CD4-positive, alpha-beta memory T cell (primary cell): ENCODE measurements at regions not wholly inside any gene's neighbourhood (a gene's known extent, or its start where the extent isn't known, plus 50 kb on each side); places are given as distances from the start of the nearest gene placed in this dataset.

Experiments used
- CTCF ChIA-PET: fragments of 350-600 bp; sonication (Branson Sonifier 250); formaldehyde crosslinking; loops from one replicate; lab custom pipeline; 2021; ENCODE audit warnings: inconsistent platforms; ENCODE audit not compliant: partially characterized antibody; lab: Charles Lee
- POLR2A ChIA-PET: fragments of 350-600 bp; sonication (Branson Sonifier 250); formaldehyde crosslinking; loops from one replicate; lab custom pipeline; 2021; ENCODE audit not compliant: partially characterized antibody; lab: Charles Lee
- DNase-seq, 5 donors: peaks; one replicate each; pipeline versions ENCODE4 v3.0.0 to v3.0.0-alpha.2; 2020 to 2022; ENCODE audit warnings: mixed read lengths in 1 of 5
- H3K27ac ChIP-seq: one replicate; pipeline ENCODE4 v1.7.0; 2013; ENCODE audit warnings: low read depth, low read length
- H3K27me3 ChIP-seq: 2 replicates; pipeline ENCODE4 v1.7.0; 2013; ENCODE audit warnings: mild to moderate bottlenecking, low read length, moderate library complexity; ENCODE audit not compliant: insufficient read depth
- H3K36me3 ChIP-seq: 2 replicates; pipeline ENCODE4 v1.7.0; 2013; ENCODE audit warnings: mild to moderate bottlenecking, low read length, moderate library complexity; ENCODE audit not compliant: insufficient read depth
- H3K4me1 ChIP-seq: 2 replicates; pipeline ENCODE4 v1.7.0; 2013; ENCODE audit warnings: mild to moderate bottlenecking, low read length, moderate library complexity; ENCODE audit not compliant: insufficient read depth
- H3K4me3 ChIP-seq, 2 donors: one replicate each; pipeline ENCODE4 v1.7.0; 2013; ENCODE audit warnings: low read length in 2 of 2, mild to moderate bottlenecking in 1 of 2
- H3K9me3 ChIP-seq, 2 donors: one replicate each; pipeline ENCODE4 v1.7.0; 2013; ENCODE audit warnings: low read length in 2 of 2, control low read depth in 1 of 2; ENCODE audit not compliant: control insufficient read depth in 1 of 2
- H3K27ac Mint-ChIP-seq, 7 donors: one replicate each; pipeline ENCODE4 v1.8.0; 2020 to 2021; ENCODE audit warnings: mixed read lengths in 7 of 7, mild to moderate bottlenecking in 6 of 7, inconsistent platforms in 3 of 7, moderate library complexity in 3 of 7
- H3K27me3 Mint-ChIP-seq, 2 donors: one replicate each; pipeline ENCODE4 v1.8.0; 2020 to 2021; ENCODE audit warnings: mixed read lengths in 2 of 2
- H3K36me3 Mint-ChIP-seq, 2 donors: one replicate each; pipeline ENCODE4 v1.8.0; 2020 to 2021; ENCODE audit warnings: mixed read lengths in 2 of 2, inconsistent platforms in 1 of 2, mild to moderate bottlenecking in 1 of 2
- H3K4me1 Mint-ChIP-seq, 4 donors: one replicate each; pipeline ENCODE4 v1.8.0; 2020 to 2021; ENCODE audit warnings: mixed read lengths in 4 of 4, mild to moderate bottlenecking in 1 of 4
- H3K4me3 Mint-ChIP-seq, 8 donors: one replicate each; pipeline ENCODE4 v1.8.0; 2020 to 2021; ENCODE audit warnings: mixed read lengths in 8 of 8, mild to moderate bottlenecking in 7 of 8, moderate library complexity in 6 of 8, inconsistent platforms in 3 of 8
- H3K9me3 Mint-ChIP-seq, 8 donors: one replicate each; pipeline ENCODE4 v1.8.0; 2020 to 2021; ENCODE audit warnings: mixed read lengths in 8 of 8, mild to moderate bottlenecking in 5 of 8, inconsistent platforms in 3 of 8, moderate library complexity in 1 of 8
- intact Hi-C: fragments of 100-400 bp; cut with micrococcal nuclease; formaldehyde crosslinking; loops from one replicate; pipeline ENCODE4 v1.15.1; 2023

DNA sequence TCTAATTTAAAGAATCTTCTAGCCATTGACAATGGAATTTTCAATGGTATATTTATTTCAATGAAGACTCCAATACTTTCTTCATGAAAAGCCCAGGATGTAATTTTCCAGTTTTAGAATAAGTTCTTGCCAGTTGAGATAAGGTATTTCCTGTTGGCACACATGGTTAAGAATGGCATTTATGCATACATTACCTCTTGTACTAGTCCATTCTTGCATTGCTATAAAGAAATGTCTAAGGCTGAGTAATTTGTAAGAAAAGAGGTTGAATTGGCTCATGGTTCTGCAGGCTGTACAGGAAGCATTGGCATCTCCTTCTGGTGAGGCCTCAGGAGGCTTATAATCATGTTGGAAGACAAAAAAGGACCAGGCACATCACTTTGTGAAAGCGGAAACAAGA, 1179.6 kb downstream of the AMY1C start:
- Histone ChIP-seq H3K27ac (no peak overlapping the region), H3K36me3 (no peaks in the 10 kb centered on the region), H3K27me3 (no peaks in the 10 kb centered on the region), H3K4me1 (no peaks in the 10 kb centered on the region), H3K9me3 (peaks cover 0 to 4% of the 10 kb centered on the region in 2 donors), H3K4me3 (no peak overlapping the region)
- no peak for DNase-seq
- intact Hi-C loops: no loop called here
- Mint-ChIP-seq H3K4me3 (no peak overlapping the region), H3K9me3 (peaks cover 3 to 26% (median 15%) of the 10 kb centered on the region in 8 donors), H3K4me1 (no peaks in the 10 kb centered on the region), H3K27me3 (no peaks in the 10 kb centered on the region), H3K27ac (no peak overlapping the region), H3K36me3 (no peaks in the 10 kb centered on the region)
- CTCF ChIA-PET: no interaction called here
- POLR2A ChIA-PET: no interaction called here

DNA sequence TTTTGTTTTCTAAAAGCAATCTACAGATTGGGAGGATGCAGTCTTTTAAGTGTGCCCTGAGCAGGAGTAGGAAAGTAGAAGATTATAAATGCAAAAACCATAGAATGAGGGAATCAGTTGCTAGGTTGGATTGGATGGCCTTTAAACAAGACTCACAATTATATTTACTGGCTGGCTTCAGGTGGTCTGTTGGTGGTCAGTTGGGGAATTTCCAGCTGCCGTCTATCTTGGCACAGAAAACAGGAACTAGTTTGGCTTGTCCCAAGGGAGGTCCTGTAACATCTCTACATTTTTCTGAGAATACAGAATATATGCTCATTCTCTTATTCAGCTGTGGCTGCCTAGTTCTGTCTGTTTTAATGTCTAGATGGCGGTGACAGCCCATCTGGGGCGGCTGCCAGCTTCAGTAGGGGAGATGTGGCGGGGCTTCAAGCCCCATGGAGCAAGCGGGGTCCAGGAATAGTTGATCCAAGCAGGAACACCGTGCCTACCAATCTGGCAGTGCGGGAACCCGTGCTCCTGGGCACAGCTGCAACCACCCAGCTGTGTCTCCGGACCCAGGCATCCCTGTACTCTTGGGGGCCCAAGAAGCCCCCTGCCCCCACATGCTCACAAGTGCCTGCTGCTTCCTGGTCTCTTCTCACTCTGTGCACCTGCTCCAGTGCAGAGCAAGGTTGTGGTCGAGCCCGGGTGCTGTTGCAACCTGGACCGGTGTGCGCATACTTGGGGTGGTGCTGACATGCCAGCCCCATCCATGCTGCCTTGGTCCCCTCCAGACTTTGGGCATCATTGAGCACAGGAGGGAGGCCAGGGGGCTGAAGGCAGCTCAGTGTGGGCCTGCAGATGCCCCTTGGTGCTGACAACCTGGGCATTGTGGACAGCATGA, 1182.6 kb downstream of the AMY1C start:
- ChIA-PET POLR2A (no interaction called here), CTCF (no interaction called here)
- Mint-ChIP-seq H3K9me3 (peaks cover 2 to 23% (median 14%) of the 10 kb centered on the region in 8 donors), H3K36me3 (no peaks in the 10 kb centered on the region), H3K27me3 (no peaks in the 10 kb centered on the region), H3K4me3 (no peak overlapping the region), H3K27ac (no peak overlapping the region), H3K4me1 (no peaks in the 10 kb centered on the region)
- no peak for DNase-seq
- Histone ChIP-seq H3K9me3 (peaks cover 0 to 4% of the 10 kb centered on the region in 2 donors), H3K27ac (no peak overlapping the region), H3K4me3 (no peak overlapping the region), H3K27me3 (no peaks in the 10 kb centered on the region), H3K4me1 (no peaks in the 10 kb centered on the region), H3K36me3 (no peaks in the 10 kb centered on the region)
- intact Hi-C loops: no loop called here

- intact Hi-C loops: no loop called here
- H3K4me1 ChIP-seq: no peaks in the 10 kb centered on the region
- H3K4me3 ChIP-seq: no peak overlapping the region
- Mint-ChIP-seq H3K4me1 (no peaks in the 10 kb centered on the region), H3K36me3 (no peaks in the 10 kb centered on the region), H3K27me3 (no peaks in the 10 kb centered on the region), H3K9me3 (peaks cover 2 to 18% (median 11%) of the 10 kb centered on the region in 8 donors), H3K27ac (no peak overlapping the region), H3K4me3 (no peak overlapping the region)
- no peaks in the 10 kb centered on the region for H3K36me3 ChIP-seq
- H3K9me3 ChIP-seq: peaks cover 0 to 4% of the 10 kb centered on the region in 2 donors
- H3K27ac ChIP-seq: no peak overlapping the region
- POLR2A ChIA-PET: no interaction called here
- CTCF ChIA-PET: no interaction called here
- no peak for DNase-seq
- H3K27me3 ChIP-seq: no peaks in the 10 kb centered on the region
Measured at GRCh38 chr1:104932949-104933679, 1183.4 kb downstream of the AMY1C start.

- intact Hi-C loops: no loop called here
- no peak overlapping the region for H3K4me3 Mint-ChIP-seq
- ChIA-PET POLR2A (no interaction called here), CTCF (no interaction called here)
- no peaks in the 10 kb centered on the region for H3K27me3 Mint-ChIP-seq
- no peak overlapping the region for H3K27ac ChIP-seq
- no peak overlapping the region for H3K27ac Mint-ChIP-seq
- H3K36me3 ChIP-seq: no peaks in the 10 kb centered on the region
- no peak for DNase-seq
- H3K27me3 ChIP-seq: no peaks in the 10 kb centered on the region
- peaks cover 0 to 4% of the 10 kb centered on the region in 2 donors for H3K9me3 ChIP-seq
- H3K9me3 Mint-ChIP-seq: peaks cover 2 to 18% (median 9%) of the 10 kb centered on the region in 8 donors
- no peaks in the 10 kb centered on the region for H3K4me1 ChIP-seq
- H3K36me3 Mint-ChIP-seq: no peaks in the 10 kb centered on the region
- H3K4me1 Mint-ChIP-seq: no peaks in the 10 kb centered on the region
- H3K4me3 ChIP-seq: no peak overlapping the region
Measured at GRCh38 chr1:104933846-104934245, 1184.1 kb downstream of the AMY1C start.

DNA sequence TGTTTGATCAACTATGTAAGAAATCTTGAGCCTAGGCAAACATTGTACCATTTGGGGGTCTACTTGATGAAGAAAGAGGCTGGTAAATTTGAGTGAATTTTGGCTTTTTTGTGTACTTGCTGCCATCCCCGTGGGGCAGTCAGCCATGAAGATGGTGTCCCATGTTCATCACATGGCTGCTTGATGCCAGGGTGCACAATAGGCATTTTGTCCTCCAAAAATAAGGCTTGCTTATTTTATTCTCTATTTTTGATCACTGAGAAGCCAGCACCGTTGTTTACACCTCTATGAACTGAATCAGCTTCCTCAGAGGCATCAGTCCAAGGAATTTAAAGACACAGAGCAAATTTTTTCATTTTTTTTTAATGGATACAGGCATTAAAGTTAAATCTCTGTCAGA, 1195.7 kb downstream of the AMY1C start:
- Mint-ChIP-seq H3K27ac (no peak overlapping the region), H3K9me3 (peaks cover 3 to 23% (median 13%) of the 10 kb centered on the region in 8 donors), H3K36me3 (no peaks in the 10 kb centered on the region), H3K4me3 (no peak overlapping the region), H3K27me3 (no peaks in the 10 kb centered on the region), H3K4me1 (no peaks in the 10 kb centered on the region)
- Histone ChIP-seq H3K27ac (no peak overlapping the region), H3K27me3 (no peaks in the 10 kb centered on the region), H3K4me1 (no peaks in the 10 kb centered on the region), H3K4me3 (no peak overlapping the region), H3K36me3 (no peaks in the 10 kb centered on the region), H3K9me3 (no peaks in the 10 kb centered on the region)
- intact Hi-C loops: no loop called here
- CTCF ChIA-PET: no interaction called here
- no peak for DNase-seq
- POLR2A ChIA-PET: no interaction called here

GRCh38 chr1:104946558-104947210, 1197.0 kb downstream of the AMY1C start:
- H3K27ac Mint-ChIP-seq: no peak overlapping the region
- ChIA-PET POLR2A (no interaction called here), CTCF (no interaction called here)

GRCh38 chr1:104953555-104953954, 1203.9 kb downstream of the AMY1C start:
- no peak for DNase-seq
- Histone ChIP-seq H3K9me3 (no peaks in the 10 kb centered on the region), H3K4me3 (no peak overlapping the region), H3K27me3 (no peaks in the 10 kb centered on the region), H3K36me3 (no peaks in the 10 kb centered on the region), H3K27ac (no peak overlapping the region), H3K4me1 (no peaks in the 10 kb centered on the region)
- CTCF ChIA-PET: no interaction called here
- intact Hi-C loops: no loop called here
- Mint-ChIP-seq H3K36me3 (no peaks in the 10 kb centered on the region), H3K9me3 (peaks cover under 1 to 10% (median 4%) of the 10 kb centered on the region in 8 donors), H3K4me3 (no peak overlapping the region), H3K27ac (no peak overlapping the region), H3K27me3 (no peaks in the 10 kb centered on the region), H3K4me1 (no peaks in the 10 kb centered on the region)
- POLR2A ChIA-PET: no interaction called here

More at GRCh38 chr1:104946558-104947210, 1197.0 kb downstream of the AMY1C start:
- Histone ChIP-seq H3K27ac (no peak overlapping the region), H3K9me3 (no peaks in the 10 kb centered on the region), H3K4me1 (no peaks in the 10 kb centered on the region), H3K27me3 (no peaks in the 10 kb centered on the region), H3K36me3 (no peaks in the 10 kb centered on the region), H3K4me3 (no peak overlapping the region)
- Mint-ChIP-seq H3K27me3 (no peaks in the 10 kb centered on the region), H3K4me1 (no peaks in the 10 kb centered on the region), H3K4me3 (no peak overlapping the region), H3K9me3 (peaks cover 3 to 23% (median 15%) of the 10 kb centered on the region in 8 donors), H3K36me3 (no peaks in the 10 kb centered on the region)
- no peak for DNase-seq
- intact Hi-C loops: no loop called here
